NCI-H2196 (cell line): ENCODE measurements at regions not wholly inside any gene's neighbourhood (a gene's known extent, or its start where the extent isn't known, plus 50 kb on each side); places are given as distances from the start of the nearest gene placed in this dataset.
A peak's percentile ranks its signal among the peaks of the same experiment; 100 is the strongest.
"Not testable (repeated sequence)": the region's sequence is repeated elsewhere in the genome, so short reads cannot be mapped to it uniquely, and the experiment has no call there.

Experiments used
- DNase-seq: peaks from one replicate; lab custom pipeline; 2025; ENCODE audit not compliant: unreplicated experiment; lab: John Stamatoyannopoulos, UW

DNA sequence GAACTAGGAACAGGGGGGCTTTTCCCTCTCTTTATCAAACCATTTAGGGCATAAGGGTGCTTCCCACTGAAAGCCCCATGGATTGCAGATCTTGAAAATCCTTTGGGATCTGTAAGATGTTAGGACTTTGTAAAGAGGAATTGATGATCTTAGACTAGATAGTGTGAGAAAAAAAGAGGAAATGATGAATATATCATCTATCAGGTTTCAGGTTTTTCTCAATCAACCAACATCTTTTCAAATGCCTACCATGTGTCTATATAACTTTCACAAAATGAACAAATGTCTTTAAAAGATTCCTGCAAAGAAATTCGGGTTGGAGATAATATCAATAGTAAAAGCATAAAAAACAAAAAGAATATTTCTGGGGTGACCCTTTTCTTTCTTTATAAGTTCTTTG is 50.1 kb downstream of the KCNC4 start:
- no peak for DNase-seq

DNA sequence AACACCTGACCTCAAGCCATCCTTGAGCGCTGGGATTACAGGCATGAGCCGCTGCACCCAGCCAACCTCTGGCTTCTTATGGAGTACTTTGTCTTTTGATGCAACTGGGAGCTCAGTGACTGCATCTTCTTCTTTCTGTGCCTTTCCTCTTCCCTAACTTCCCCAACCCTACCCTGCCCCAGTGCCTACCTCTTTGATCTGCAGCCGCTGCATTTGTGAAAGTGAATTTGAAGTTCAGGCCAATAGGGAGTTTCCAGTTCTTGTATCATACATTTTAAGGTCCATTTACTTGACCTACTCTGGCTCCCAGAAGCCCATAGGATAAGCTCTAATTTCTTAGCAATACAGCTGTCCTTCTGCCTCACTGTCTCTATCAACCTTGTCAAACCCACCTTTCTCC is 52.2 kb downstream of the KCNC4 start:
- no peak for DNase-seq

DNA sequence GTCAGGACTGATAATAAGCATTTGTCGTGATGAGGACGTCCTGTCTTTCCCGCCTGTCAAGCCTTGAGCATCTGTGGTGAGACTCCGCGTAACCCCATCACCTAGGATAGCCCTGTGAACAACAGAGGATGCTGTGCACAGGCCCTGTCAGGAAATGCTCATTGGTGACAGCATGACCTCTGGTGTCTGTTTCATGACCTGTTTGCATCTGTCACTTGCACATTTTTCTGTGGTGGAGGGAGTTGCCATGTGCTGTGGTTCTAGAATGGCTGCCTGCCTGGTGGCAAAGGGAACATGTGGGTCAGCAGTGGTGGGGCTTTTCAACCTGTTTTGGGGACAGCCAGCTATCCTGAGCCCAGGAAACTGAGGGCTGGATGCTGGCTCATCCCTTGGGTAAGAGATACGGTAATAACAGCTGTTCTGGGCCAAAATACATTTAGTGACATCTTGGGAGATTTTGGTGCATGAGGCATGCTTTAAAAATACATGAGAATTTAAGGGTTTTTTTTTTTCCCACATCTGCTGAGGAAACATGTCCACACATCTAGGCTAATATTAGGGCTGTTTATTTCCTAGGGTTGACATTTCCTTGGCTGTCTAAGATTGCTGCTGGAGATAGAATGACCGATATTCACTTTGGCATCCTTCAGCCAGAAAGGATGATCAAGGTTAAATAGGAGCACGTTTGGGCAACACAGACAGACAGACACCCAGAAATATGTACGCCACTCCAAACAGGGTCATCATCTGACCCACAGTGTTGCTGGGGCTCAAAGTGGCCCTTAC is 52.9 kb downstream of the KCNC4 start:
- no peak for DNase-seq

DNA sequence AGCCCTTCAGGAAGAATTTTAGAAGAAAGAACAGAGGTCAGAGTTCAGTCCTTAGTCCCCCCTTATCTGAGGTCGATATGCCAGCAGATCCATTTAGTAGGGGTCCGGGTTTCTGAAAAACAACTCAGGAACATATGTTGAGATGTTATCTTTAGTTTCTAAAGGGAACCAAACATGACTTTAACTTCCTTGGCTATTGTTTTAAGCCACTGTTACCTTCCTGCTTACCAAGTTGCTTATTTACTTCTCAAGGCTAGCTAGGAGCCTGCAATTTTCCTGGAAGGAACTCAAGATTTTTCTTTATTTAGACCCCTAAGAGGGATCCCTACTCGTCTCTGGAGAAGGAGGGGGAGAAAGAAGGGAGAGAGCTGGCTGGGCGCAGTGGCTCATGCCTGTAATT is 54.3 kb downstream of the KCNC4 start:
- no peak for DNase-seq

DNA sequence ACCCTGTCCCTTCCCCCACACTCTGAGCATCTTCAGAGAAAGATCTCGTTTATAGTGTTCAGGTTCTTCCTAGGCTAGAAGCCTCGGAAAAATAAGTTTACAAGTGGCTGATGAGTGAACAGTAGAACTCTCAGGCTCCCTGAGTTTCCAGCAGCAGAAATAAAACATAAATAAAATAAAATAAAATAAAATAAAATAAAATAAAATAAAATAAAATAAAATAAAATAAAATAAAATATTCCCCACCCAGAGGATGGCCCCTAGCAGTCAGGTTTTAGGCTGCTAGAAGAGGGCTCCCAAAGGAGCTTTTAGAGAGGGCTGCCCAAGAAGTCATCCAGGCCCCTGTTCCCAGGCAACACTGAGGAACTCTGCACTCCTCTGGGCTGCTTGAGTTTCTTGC is 55.1 kb downstream of the KCNC4 start:
- no peak for DNase-seq

DNA sequence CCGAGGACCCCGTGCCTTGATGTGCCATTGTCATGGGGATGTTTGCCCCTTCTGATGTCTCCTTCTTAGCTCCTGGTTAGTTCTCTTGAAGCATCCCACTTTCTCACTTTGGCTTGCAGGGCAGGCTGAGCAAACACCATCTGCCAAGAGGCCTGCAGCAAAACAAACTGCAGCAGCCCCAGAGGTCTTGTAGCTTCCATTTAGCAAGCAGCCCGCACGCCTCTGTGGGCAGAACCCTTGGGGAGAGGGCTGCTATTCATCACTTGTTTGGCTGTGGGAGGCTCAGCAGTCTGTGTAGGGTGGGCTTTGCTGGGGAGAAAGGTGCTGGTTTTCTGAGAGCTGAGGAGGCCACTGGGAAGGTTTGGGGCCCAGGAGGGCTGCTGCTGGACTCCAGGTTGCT is 56.7 kb downstream of the KCNC4 start:
- DNase-seq, result no peak

DNA sequence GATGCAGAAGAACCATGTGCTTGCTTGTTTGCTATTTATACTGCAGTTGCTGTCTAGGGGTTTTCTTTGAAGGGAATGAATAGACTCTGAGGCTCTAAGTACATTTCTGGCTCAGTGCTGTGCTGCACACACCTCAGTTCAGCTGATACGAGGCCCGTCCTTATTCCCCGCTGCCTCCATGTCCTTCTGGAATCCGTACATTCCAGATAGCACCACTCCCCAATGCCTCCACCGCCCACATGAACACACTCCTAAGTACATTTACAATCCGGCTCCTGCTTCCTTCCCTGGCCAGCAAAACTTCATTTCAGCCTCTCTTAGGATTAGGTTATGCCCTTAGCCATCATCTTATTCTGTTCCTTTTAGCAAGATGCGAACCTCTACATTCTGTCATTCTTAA is 57.1 kb downstream of the KCNC4 start:
- no peak for DNase-seq

DNA sequence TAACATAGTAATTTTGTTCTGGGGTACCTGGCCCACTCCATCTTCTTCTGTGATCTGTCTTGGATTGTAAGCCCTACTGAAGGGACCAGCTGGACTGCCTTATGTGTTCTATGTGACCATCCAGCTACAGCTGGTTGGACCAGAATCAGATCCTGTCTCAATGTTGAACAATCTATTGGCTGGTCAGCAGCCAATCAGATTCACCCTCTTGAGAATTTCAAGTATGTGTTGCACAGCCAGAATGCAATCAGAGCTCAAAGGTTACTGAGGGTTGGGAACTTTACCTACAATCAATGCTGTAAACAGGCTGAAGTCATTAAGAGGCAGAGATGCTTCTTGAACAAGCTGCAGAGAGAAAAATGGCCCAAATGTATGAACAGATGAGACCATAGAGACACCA is 61.9 kb downstream of the KCNC4 start:
- no peak for DNase-seq

DNA sequence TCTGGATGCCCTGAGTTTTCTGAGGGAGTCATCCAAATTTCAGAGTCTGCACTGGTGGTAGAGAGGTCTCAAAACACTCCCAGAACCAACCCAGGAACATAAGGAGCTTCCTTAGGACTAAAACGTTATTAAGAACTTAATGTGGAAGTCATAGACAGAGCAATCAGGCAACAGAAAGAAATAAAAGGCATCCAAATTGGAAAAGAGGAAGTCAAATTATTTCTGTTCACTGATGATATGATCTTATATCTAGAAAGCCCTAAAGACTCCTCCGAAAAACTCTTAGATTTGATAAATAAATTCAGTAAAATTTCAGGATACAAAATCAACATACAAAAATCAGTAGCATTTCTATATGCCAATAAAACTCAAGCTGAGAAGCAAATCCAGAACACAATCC is 63.7 kb downstream of the KCNC4 start:
- not testable (repeated sequence) for DNase-seq

DNA sequence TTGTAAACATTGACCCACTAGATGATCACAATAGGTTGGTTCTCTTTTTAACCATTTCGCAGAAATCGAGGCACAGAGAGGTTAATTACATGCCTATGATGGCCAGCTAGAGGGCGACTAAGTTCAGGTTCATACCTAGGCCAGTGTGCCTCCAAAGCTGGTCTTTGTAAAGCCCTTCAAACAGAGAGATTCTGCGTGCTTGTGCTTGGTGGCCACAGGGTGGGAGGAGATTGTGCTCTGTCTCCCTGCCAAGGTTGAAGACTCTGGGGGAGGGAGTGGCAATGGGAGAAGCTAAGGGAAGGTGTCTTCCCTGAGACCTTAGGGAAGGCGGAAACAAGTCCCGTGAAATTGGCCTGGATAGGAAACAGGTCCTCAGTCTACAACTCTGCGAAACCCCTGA is 59.1 kb upstream of the RBM15 start:
- no peak for DNase-seq

DNA sequence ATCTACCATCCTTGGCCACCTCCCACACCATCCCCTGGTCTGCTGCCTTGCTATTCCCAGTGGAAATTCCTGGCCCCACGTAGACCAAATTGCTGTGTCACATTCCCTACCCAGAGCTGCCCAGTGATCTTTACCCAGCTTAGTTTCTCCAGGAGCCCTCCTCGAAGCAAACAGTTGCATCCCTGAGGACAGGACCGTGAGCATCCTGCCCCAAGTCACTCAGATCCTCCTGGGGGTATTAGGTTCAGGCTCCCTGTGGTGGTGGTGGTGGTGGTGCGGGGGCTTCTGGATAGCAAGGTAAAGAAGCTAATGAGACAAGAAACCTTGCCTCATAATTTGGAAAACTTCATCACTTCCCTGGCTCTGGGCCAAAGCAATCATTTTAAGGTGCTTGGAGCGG is 58.4 kb upstream of the RBM15 start:
- no peak for DNase-seq

DNA sequence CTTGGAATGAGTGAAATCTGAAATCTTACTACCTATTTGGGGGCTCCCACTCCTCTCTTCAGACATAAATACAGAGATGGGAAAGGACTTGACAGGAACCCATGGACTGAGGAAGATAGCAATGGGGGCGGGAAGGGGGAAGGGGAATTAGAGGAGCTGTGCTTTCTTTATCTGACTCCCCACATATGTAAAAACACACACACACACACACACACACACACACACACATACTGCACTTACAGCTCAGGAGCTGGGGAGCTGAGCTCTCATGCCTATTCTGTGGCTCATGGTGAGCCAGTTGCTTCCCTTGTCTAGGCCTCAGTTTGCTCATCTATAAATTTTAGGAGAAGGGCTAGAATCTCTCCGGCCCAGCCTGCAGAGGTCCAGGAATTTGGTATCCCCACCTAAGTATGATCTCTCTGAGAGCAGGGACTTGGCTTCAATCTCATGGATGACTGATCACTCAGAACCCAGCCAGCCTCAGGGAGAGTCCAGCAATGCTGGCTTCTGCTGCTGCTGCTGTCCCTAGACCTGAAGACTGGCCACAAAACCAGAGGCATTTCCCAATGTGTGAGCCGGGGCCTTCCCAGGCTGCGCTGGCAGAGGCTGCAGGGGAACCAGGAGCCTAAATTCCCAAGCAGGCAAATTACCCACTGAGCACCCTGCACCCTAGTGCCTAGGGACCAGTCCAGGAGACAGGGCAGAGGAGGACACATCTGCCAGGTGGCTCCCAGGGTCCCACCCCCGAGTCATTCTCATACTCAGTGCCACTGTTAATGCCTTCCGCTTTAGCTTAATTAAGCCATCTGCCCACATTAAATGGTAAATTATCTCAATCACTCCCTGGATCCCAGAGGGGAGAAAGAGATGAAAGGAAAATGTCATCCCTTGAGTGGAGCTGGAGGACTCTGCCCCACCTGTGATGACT is 57.5 kb upstream of the RBM15 start:
- no peak for DNase-seq

DNA sequence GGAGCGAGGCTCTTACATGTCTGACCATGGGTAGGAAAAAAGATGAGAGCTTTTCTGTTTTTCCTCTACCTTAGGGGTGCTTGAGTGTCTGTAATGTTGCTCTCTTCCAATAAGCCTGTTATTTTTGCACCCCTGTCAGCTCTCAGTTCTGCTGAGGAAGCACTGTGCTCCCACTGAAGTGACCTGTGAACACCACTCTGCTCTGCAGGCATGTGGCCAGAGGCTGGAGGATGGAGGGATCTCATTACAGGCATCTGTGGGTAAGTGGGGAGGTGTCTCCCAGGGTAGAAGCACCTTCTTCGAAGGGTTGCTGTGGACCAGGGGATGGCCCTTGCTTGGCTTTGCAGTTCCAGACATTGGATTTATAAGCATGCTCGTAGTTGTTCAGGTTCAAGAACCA is 56.8 kb upstream of the RBM15 start:
- DNase-seq, result peak; percentile 12

DNA sequence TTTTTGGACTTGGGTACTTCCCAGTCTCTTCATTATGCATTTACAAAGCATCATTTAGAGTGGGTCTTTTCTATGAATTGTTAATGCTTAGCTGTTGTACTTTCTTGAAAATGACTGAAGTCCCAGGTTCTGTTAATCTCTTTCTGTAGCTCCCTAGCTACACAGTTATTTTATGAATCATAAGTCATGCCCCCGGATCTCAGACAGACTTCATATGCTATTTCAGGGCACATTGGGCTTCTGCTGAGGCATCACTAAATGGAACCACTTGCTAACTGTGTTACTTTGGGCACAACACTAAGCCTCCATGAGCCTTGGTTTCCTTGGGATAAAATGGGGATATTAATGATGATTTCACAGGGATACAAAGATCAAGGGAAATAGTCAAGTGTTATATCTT is 55.5 kb upstream of the RBM15 start:
- DNase-seq, result no peak

DNA sequence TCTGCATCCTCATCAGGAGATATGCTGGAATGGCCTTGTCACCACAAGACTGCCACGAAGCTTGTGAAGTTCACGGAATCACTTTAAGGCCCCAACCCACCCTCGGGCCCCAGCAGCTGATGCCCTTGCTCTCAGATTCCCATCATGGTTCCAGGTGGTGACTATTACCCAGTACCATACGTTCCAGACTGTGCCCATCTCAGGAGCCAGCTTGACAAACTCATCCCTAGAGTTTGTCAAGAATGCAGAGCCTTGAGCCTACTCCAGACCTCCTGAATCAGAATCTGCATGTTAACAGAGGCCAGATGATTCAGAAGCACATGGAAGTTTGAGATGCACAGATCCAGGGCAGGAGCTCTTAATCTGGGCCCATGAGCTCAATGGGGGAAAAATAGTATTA is 53.9 kb upstream of the RBM15 start:
- no peak for DNase-seq

DNA sequence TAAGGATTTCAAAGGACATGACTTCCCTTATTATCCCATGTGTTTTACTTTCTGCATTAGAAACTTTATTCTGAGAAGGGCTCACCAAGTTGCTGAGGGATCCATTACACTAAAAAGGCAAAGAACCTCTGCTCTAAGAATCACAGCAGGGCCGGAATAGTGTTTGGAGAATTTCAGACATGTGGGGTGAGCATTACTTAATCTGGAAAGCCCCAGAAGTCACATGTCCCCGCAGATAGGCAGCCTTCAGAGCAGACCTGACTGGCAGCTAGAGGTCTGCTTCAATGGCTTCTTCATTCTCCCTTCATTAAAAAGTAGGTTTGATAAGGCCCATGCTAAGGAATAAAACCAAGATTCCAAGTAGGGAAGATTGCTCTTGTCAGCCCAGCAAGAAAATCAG is 52.6 kb upstream of the RBM15 start:
- no peak for DNase-seq

DNA sequence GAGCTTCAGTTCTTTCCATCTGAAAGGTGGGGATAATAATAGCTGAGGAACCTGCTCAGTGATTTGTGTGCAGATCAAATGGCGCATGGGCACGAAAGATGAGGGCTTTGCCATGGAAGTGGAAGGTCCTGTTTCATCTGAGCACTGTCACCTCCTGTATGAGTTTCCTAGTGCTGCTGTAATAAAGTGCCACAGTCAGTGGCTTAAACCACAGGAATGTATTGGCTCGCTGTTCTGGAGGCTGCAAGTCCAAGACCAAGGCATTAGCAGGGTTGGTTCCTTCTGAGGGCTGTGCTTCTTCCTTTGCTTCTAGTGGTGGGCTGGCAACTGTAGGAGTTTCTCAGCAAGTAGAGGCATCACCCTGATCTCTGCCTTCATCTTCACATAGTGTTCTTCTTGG is 51.1 kb upstream of the RBM15 start:
- DNase-seq, result no peak
